ENCODE measurements at regions not wholly inside any gene's neighbourhood (a gene's known extent, or its start where the extent isn't known, plus 50 kb on each side); places are given as distances from the start of the nearest gene placed in this dataset.

DNA sequence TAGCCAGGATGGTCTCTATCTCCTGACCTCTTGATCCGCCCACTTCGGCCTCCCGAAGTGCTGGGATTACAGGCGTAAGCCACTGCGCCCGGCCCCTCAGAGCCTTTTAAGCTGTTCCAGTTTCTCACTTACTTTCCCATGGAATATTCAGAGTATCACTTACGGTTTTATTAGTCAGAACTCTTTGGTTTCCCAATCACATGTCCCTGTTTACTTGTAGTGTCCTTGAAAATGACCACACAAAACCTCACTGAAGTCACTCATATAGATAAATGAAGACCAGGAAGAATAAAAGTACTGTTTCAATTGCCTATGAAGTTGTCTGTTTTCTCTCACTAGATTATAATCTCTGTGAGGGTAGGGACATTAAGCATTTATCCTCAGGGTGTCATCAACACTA lies 217.2 kb upstream of the HCCS start:
- Histone ChIP-seq H3K27me3 (ENCODE audit: control insufficient read depth, insufficient read depth, low read length) (no peaks in the 10 kb centered on the region; the same call in 1 of the 2 replicates), H3K27ac (ENCODE audit: low read depth, low read length) (no peak overlapping the region), H3K4me3 (ENCODE audit: low read depth, low read length) (no peak overlapping the region), H3K4me1 (ENCODE audit: control insufficient read depth, insufficient read depth, low read length) (no peaks in the 10 kb centered on the region), H3K36me3 (ENCODE audit: control insufficient read depth, insufficient read depth, low read length) (no peaks in the 10 kb centered on the region), H3K9ac (ENCODE audit: low read length) (no peak overlapping the region), H3K9me3 (ENCODE audit: control insufficient read depth, insufficient read depth, low read depth, low read length) (no peaks in the 10 kb centered on the region)

DNA sequence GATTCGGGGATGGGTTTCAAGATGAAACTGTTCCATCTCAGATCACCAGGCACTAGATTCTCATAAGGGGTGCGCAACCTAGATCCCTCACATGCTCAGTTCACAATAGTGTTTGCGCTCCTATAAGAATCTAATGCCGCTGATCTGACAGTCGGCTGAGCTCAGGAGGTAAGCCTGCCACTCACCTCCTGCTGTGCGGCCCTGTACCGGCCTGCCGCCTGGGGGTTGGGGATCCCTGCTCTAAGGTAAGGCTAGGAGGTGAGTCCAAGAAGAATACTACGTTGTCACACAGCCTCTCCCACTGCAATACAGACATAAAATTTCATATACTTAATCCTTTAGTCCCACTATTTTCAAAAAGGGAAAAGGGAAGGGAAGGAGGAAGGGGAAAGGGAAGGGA lies 213.4 kb upstream of the HCCS start:
- H3K27me3 ChIP-seq (ENCODE audit: control insufficient read depth, insufficient read depth, low read length): no peaks in the 10 kb centered on the region; the same call in 1 of the 2 replicates

DNA sequence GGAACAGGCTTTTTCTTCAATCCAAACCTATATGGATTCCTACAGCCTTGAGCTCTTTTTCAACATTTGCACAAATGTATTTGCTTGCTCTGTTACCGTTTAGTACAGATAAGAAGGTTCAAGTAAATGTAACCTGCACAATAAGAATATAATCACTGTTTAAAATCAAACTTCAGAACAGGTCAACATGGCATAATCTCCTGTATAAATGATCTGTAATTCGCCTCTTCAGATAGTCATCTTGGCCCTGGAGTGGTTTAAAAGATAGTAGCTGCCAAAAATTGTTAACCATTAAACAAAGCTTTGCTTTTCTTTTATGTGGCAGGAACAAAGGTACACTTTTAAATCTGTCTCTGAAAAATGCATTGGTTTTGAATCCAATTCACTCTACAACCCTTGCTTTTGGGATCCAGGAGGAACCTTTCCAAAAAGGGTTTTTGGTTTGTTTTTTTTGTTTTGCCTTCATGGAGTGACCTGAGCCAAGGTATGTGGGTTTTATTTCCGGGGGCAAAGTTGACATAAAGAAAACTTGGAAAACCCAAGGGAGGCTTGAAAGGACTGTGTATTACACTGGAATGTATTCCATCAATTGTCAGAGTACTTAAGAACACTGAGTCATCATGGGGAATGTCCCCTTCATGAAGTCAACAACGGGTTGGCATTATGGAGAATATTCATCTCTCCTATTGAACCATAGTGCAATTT lies 210.4 kb upstream of the HCCS start:
- H3K4me3 ChIP-seq (ENCODE audit: low read depth, low read length): no peak overlapping the region
- H3K9me3 ChIP-seq (ENCODE audit: control insufficient read depth, insufficient read depth, low read depth, low read length): no peaks in the 10 kb centered on the region
- H3K27me3 ChIP-seq (ENCODE audit: control insufficient read depth, insufficient read depth, low read length): peaks cover 3% of the 10 kb centered on the region; the same call in 1 of the 2 replicates
- no peak overlapping the region for H3K9ac ChIP-seq (ENCODE audit: low read length)
- H3K4me1 ChIP-seq (ENCODE audit: control insufficient read depth, insufficient read depth, low read length): peaks cover 7% of the 10 kb centered on the region; the same call in 1 of the 2 replicates
- H3K36me3 ChIP-seq (ENCODE audit: control insufficient read depth, insufficient read depth, low read length): no peaks in the 10 kb centered on the region
- H3K27ac ChIP-seq (ENCODE audit: low read depth, low read length): no peak overlapping the region

More for the DNA sequence above, 213.4 kb upstream of the HCCS start:
- peaks cover 7% of the 10 kb centered on the region; the same call in 1 of the 2 replicates for H3K4me1 ChIP-seq (ENCODE audit: control insufficient read depth, insufficient read depth, low read length)
- H3K9ac ChIP-seq (ENCODE audit: low read length): no peak overlapping the region
- H3K9me3 ChIP-seq (ENCODE audit: control insufficient read depth, insufficient read depth, low read depth, low read length): no peaks in the 10 kb centered on the region
- H3K4me3 ChIP-seq (ENCODE audit: low read depth, low read length): no peak overlapping the region
- H3K36me3 ChIP-seq (ENCODE audit: control insufficient read depth, insufficient read depth, low read length): no peaks in the 10 kb centered on the region
- H3K27ac ChIP-seq (ENCODE audit: low read depth, low read length): no peak overlapping the region

DNA sequence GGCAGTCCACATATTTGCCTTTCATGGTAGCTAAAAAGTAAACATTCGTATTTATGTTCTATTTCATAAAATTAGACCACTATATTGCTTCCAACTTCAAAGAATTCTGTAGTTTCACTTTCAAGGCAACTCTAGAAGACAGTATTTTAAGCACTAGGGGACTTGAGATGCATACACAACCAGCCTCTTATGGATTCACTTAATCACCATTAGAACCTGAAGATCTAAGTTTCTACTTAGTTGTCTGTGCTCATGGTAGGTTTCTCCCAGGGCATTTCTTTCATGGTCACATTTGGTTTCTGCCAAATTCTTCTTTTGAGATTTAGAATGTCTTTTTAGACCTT lies 209.9 kb upstream of the HCCS start:
- H3K4me1 ChIP-seq (ENCODE audit: control insufficient read depth, insufficient read depth, low read length): peaks cover 7% of the 10 kb centered on the region; the same call in 1 of the 2 replicates
- peaks cover 3% of the 10 kb centered on the region; the same call in 1 of the 2 replicates for H3K27me3 ChIP-seq (ENCODE audit: control insufficient read depth, insufficient read depth, low read length)
- no peaks in the 10 kb centered on the region for H3K9me3 ChIP-seq (ENCODE audit: control insufficient read depth, insufficient read depth, low read depth, low read length)
- H3K36me3 ChIP-seq (ENCODE audit: control insufficient read depth, insufficient read depth, low read length): no peaks in the 10 kb centered on the region
- no peak overlapping the region for H3K9ac ChIP-seq (ENCODE audit: low read length)
- no peak overlapping the region for H3K27ac ChIP-seq (ENCODE audit: low read depth, low read length)
- H3K4me3 ChIP-seq (ENCODE audit: low read depth, low read length): no peak overlapping the region

DNA sequence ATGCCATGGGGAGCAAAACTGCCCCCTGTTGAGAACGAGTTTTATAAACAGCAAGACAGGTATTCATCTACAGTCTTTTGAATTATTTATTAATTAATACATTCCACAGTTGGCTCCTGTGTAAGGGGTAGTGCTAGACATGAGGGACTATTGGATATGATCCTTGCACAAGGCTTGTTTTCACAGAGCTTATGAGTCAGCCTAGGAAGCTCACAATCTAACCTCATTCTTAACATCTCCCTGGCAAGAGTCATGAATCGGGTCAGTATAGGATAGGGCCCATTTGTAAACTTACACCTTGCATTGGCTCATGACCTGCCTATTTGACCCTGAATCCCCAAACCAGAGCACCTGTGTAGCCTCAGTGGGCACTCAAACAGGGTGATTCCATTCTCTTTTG lies 209.1 kb upstream of the HCCS start:
- H3K9ac ChIP-seq (ENCODE audit: low read length): no peak overlapping the region
- H3K36me3 ChIP-seq (ENCODE audit: control insufficient read depth, insufficient read depth, low read length): no peaks in the 10 kb centered on the region
- peaks cover 3% of the 10 kb centered on the region; the same call in 1 of the 2 replicates for H3K27me3 ChIP-seq (ENCODE audit: control insufficient read depth, insufficient read depth, low read length)
- 0 out of 2 replicates have a peak, but pooled peaks cover 3% of the 10 kb centered on the region for H3K9me3 ChIP-seq (ENCODE audit: control insufficient read depth, insufficient read depth, low read depth, low read length)
- H3K4me1 ChIP-seq (ENCODE audit: control insufficient read depth, insufficient read depth, low read length): peaks cover 7% of the 10 kb centered on the region; the same call in 1 of the 2 replicates
- H3K27ac ChIP-seq (ENCODE audit: low read depth, low read length): no peak overlapping the region
- no peak overlapping the region for H3K4me3 ChIP-seq (ENCODE audit: low read depth, low read length)

DNA sequence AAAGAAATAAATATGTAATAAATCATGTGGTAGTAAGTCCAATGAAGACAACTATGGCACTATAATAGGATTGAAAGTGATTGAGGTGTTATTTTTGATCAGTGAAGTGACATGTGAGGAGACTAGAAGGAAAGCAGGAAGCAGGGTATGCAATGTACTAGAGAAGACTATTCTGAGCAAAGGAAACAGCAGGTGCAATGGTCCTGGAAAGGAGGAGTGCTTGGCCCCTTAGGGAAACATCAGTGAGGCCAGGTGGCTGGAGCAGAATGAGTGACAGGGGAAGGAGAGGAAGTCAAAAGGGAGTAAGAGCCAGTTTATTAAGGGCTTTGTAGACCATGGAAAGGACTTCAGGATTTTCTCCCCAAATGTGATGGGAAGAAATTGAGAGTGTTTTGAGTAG lies 207.6 kb upstream of the HCCS start:
- no peak overlapping the region for H3K27ac ChIP-seq (ENCODE audit: low read depth, low read length)
- no peaks in the 10 kb centered on the region for H3K36me3 ChIP-seq (ENCODE audit: control insufficient read depth, insufficient read depth, low read length)
- peaks cover 7% of the 10 kb centered on the region; the same call in 1 of the 2 replicates for H3K4me1 ChIP-seq (ENCODE audit: control insufficient read depth, insufficient read depth, low read length)
- H3K27me3 ChIP-seq (ENCODE audit: control insufficient read depth, insufficient read depth, low read length): peaks cover 3% of the 10 kb centered on the region; the same call in 1 of the 2 replicates
- peaks cover 3% of the 10 kb centered on the region; the same call in 1 of the 2 replicates for H3K9me3 ChIP-seq (ENCODE audit: control insufficient read depth, insufficient read depth, low read depth, low read length)
- no peak overlapping the region for H3K4me3 ChIP-seq (ENCODE audit: low read depth, low read length)
- H3K9ac ChIP-seq (ENCODE audit: low read length): no peak overlapping the region

DNA sequence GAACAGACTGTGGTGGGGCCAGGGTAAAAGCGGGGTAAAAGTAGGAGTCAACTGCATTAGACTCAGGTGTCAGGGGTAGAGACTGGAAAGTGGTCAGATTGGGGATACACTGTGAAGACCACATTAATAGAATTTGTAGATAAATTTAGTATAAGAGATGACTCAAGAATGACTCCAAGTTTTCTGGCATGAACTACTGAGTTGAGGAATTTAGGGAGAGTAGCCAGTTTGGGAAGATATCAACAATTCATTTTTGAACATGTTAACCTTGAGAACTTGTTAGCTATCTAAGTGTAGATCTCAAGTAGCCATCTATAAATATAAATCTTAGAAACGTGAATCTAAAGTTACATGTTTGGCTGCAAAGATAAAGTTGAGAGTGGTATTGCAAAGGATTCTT lies 206.9 kb upstream of the HCCS start:
- Histone ChIP-seq H3K9me3 (ENCODE audit: control insufficient read depth, insufficient read depth, low read depth, low read length) (peaks cover 3% of the 10 kb centered on the region; the same call in 1 of the 2 replicates), H3K27ac (ENCODE audit: low read depth, low read length) (no peak overlapping the region), H3K36me3 (ENCODE audit: control insufficient read depth, insufficient read depth, low read length) (no peaks in the 10 kb centered on the region), H3K27me3 (ENCODE audit: control insufficient read depth, insufficient read depth, low read length) (peaks cover 3% of the 10 kb centered on the region; the same call in 1 of the 2 replicates), H3K4me3 (ENCODE audit: low read depth, low read length) (no peak overlapping the region), H3K4me1 (ENCODE audit: control insufficient read depth, insufficient read depth, low read length) (peaks cover 7% of the 10 kb centered on the region; the same call in 1 of the 2 replicates), H3K9ac (ENCODE audit: low read length) (no peak overlapping the region)

DNA sequence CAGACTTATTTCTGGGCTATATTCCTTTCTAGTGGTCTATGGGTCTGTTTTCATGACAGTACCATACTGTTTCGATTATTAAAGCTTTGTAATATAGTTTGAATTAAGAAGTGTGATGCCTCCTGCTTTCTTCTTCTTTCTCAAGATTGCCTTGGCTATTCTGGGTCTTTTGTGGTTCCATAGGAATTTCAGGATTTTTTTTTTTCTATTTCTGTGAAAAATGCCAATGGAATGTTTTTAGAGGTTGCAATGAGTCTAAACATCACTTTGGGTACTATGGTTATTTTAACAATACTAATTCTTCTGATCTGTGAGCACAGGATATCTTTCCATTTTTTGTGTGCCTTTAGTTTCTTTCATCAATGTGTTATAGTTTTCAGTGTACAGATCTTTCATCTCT lies 204.3 kb upstream of the HCCS start:
- Histone ChIP-seq H3K9me3 (ENCODE audit: control insufficient read depth, insufficient read depth, low read depth, low read length) (peaks cover 3% of the 10 kb centered on the region; the same call in 1 of the 2 replicates), H3K36me3 (ENCODE audit: control insufficient read depth, insufficient read depth, low read length) (no peaks in the 10 kb centered on the region), H3K4me3 (ENCODE audit: low read depth, low read length) (no peak overlapping the region), H3K27me3 (ENCODE audit: control insufficient read depth, insufficient read depth, low read length) (peaks cover 3% of the 10 kb centered on the region; the same call in 1 of the 2 replicates), H3K27ac (ENCODE audit: low read depth, low read length) (no peak overlapping the region), H3K9ac (ENCODE audit: low read length) (no peak overlapping the region), H3K4me1 (ENCODE audit: control insufficient read depth, insufficient read depth, low read length) (no peaks in the 10 kb centered on the region)

DNA sequence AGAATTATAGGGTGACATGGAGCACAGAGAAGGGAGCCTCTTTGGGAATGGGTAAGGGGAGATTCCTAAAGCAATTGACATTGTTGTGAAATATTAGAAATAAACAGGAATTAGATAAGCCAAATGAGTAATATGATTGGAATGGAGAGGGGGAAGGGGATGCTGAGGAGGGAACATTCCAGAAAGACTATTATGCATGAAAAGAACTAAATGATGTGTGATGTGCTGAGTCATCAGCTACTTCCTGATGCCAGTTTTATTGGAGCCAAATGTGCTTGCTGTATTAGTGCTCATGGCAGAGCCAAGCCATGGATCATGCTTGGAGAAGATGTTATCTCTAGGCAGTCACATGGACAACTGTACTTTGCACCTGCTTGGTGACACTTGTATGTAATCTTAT lies 189.0 kb upstream of the HCCS start:
- Histone ChIP-seq H3K4me3 (ENCODE audit: low read depth, low read length) (no peak overlapping the region), H3K9ac (ENCODE audit: low read length) (no peak overlapping the region), H3K9me3 (ENCODE audit: control insufficient read depth, insufficient read depth, low read depth, low read length) (no peaks in the 10 kb centered on the region), H3K27me3 (ENCODE audit: control insufficient read depth, insufficient read depth, low read length) (peaks cover 4% of the 10 kb centered on the region; the same call in 1 of the 2 replicates), H3K4me1 (ENCODE audit: control insufficient read depth, insufficient read depth, low read length) (no peaks in the 10 kb centered on the region), H3K36me3 (ENCODE audit: control insufficient read depth, insufficient read depth, low read length) (no peaks in the 10 kb centered on the region), H3K27ac (ENCODE audit: low read depth, low read length) (no peak overlapping the region)

DNA sequence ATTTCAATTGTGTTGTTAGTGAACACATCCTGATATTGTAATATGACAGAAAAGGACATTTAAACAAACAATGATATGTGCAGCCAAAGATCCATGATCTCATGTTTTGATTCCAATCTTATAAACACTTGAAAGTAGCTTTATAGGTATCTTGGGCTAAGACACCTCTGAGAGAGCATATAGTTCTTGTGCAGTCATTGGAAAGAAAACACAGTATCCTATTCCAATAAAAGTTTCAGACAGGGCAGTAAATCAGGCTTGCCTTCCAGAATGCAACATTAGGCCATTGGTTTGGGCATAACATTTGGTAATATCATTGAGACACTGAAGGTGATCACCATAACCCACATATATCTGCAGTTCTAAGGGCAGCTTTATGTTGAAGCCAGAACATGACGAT lies 188.3 kb upstream of the HCCS start:
- H3K36me3 ChIP-seq (ENCODE audit: control insufficient read depth, insufficient read depth, low read length): no peaks in the 10 kb centered on the region
- no peak overlapping the region for H3K9ac ChIP-seq (ENCODE audit: low read length)
- peaks cover 4% of the 10 kb centered on the region; the same call in 1 of the 2 replicates for H3K27me3 ChIP-seq (ENCODE audit: control insufficient read depth, insufficient read depth, low read length)
- no peak overlapping the region for H3K27ac ChIP-seq (ENCODE audit: low read depth, low read length)
- H3K4me1 ChIP-seq (ENCODE audit: control insufficient read depth, insufficient read depth, low read length): no peaks in the 10 kb centered on the region
- H3K4me3 ChIP-seq (ENCODE audit: low read depth, low read length): no peak overlapping the region
- H3K9me3 ChIP-seq (ENCODE audit: control insufficient read depth, insufficient read depth, low read depth, low read length): 0 out of 2 replicates have a peak, but pooled peaks cover 4% of the 10 kb centered on the region

DNA sequence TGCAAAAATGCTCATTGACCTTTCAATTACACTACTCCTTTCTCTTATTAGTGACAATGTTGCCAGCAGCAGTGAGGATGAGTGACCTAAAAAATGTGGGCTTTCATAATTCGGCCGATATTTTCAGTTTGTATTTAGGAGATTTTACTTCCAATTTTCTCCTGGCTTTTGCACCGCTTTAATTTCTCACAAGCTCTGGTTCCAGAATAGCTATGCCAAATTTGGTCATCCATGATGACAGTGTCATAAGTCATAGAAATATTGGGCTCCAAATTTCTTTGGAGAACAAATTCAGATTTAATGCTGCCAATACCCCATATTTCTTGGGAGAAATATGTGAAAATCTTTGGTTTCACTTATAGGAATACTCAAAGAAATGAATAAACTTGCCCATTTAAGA lies 187.7 kb upstream of the HCCS start:
- no peaks in the 10 kb centered on the region for H3K4me1 ChIP-seq (ENCODE audit: control insufficient read depth, insufficient read depth, low read length)
- H3K27ac ChIP-seq (ENCODE audit: low read depth, low read length): no peak overlapping the region
- H3K9ac ChIP-seq (ENCODE audit: low read length): no peak overlapping the region
- H3K9me3 ChIP-seq (ENCODE audit: control insufficient read depth, insufficient read depth, low read depth, low read length): 0 out of 2 replicates have a peak, but pooled peaks cover 7% of the 10 kb centered on the region
- H3K36me3 ChIP-seq (ENCODE audit: control insufficient read depth, insufficient read depth, low read length): no peaks in the 10 kb centered on the region
- peaks cover 4% of the 10 kb centered on the region; the same call in 1 of the 2 replicates for H3K27me3 ChIP-seq (ENCODE audit: control insufficient read depth, insufficient read depth, low read length)
- no peak overlapping the region for H3K4me3 ChIP-seq (ENCODE audit: low read depth, low read length)

Data from HUES6 (cell line).